Right lobe of liver (tissue), 6 donors: ENCODE measurements at regions not wholly inside any gene's neighbourhood (a gene's known extent, or its start where the extent isn't known, plus 50 kb on each side); places are given as distances from the start of the nearest gene placed in this dataset.

Experiments
- ATAC-seq, 4 donors: fragments of 200-7000 bp; cut with Tn5 transposase; one replicate each; pipeline ENCODE4 v1.9.1; 2020; ENCODE audit warnings: mild to moderate bottlenecking in 4 of 4, moderate library complexity in 4 of 4
- DNase-seq, 3 donors: peaks; one replicate each; pipeline ENCODE4 v3.0.0-alpha.2; 2020
- H3K27ac ChIP-seq, 3 donors: fragments of 200-600 bp; one replicate each; pipeline ENCODE4 v1.8.0; 2022
- H3K27me3 ChIP-seq, 2 donors: fragments of 200-600 bp; one replicate each; pipeline ENCODE4 v1.8.0; 2022
- H3K36me3 ChIP-seq, 4 donors: fragments of 200-600 bp; sonication (generic) in 1 of 4; one replicate each; pipeline versions ENCODE4 v1.5.1 to v1.8.0; 2017 to 2022; ENCODE audit warnings: control low read depth in 1 of 4
- H3K4me1 ChIP-seq, 4 donors: fragments of 200-600 bp; sonication (generic) in 1 of 4; one replicate each; pipeline versions ENCODE4 v1.5.1 to v1.8.0; 2017 to 2022; ENCODE audit warnings: control low read depth in 1 of 4
- H3K4me3 ChIP-seq, 3 donors: fragments of 200-600 bp; one replicate each; pipeline ENCODE4 v1.8.0; 2022
- H3K9me3 ChIP-seq, 4 donors: fragments of 200-600 bp; sonication (generic) in 1 of 4; one replicate each; pipeline versions ENCODE4 v1.5.1 to v1.8.0; 2017 to 2022; ENCODE audit warnings: control low read depth in 1 of 4
- CTCF ChIP-seq, 4 donors: fragments of 200-600 bp in 3 of 4; fragments of 450-650 bp in 1 of 4; IDR thresholded peaks; one replicate each; pipeline versions ENCODE4 v1.5.1 to v1.8.0; 2016 to 2022; ENCODE audit warnings: antibody characterized with exemption in 4 of 4, mild to moderate bottlenecking in 2 of 4
- POLR2A ChIP-seq: fragments of 450-650 bp; IDR thresholded peaks from one replicate; pipeline ENCODE4 v1.6.1; 2017; ENCODE audit warnings: antibody characterized with exemption, mild to moderate bottlenecking
- WGBS: methylation state at CpG from one replicate; pipeline ENCODE4 v1.1.6; 2018; ENCODE audit warnings: low coverage, low lambda C conversion rate; ENCODE audit not compliant: insufficient coverage; ENCODE audit errors: missing lambda C conversion rate; 5-methylcytosine and 5-hydroxymethylcytosine counted together
- intact Hi-C, 2 donors: fragments of 100-400 bp; cut with DNase I; formaldehyde crosslinking; loops; one replicate each; pipeline versions ENCODE4 v1.11.2 to v1.14.1; 2022
- donor health status: DM: no; HTN: yes; CAD: no.
- donor health status: DM: no; HTN: no; CAD: no.
- donor health status: DM: no; HTN: no; CAD: no.
- donor health status: DM: no; HTN: yes; CAD: no.
- donor health status: DM: no; HTN: yes; CAD: no.

DNA sequence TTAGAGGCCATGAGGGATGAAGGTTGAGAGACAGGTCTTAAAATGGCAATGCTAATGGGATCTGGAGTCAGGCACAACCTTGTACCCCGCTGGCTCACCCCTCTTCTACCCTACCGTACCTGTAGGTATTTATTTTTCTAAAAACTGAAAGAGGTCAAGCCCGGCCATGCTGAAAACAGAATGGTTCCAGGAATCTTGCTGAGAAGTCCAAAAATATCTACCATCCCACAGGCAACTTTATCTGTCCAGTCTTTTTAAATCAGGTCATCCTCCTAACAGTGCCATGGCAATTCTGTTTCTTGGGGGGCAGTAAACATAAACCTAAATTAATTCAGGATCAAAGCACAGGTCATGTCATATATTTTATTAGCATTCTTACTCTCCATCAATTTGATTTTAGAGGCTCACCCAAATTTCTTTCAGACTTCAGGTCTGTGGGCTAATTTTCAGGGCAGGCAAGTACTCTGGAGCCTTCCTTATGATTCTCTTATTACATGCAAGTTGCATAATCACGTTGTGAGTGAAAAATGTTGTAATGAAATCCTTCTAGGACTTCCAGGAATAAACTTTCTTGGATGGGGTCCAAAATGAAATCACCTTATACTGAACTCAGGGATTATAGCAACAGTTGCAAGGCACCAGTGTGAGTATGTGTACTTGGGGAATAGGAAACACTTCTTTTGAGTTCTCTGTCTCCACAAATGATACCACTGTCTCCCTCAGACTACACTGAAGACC lies 102.7 kb upstream of the NREP start:
- no peaks in the 10 kb centered on the region for H3K27me3 ChIP-seq
- WGBS: 60% methylated on average over 4 of the region's 4 CpGs
- H3K27ac ChIP-seq: no peak overlapping the region
- H3K36me3 ChIP-seq: no peaks in the 10 kb centered on the region
- DNase-seq (no peak), ATAC-seq (peak in 2 of 4 donors; percentile 34 to 61)
- no peaks in the 10 kb centered on the region for H3K9me3 ChIP-seq
- TF ChIP-seq POLR2A (no peak), CTCF (IDR thresholded peaks at IDR 0.05) (no peak)
- H3K4me1 ChIP-seq: no peaks in the 10 kb centered on the region
- intact Hi-C loops: no loop called here
- H3K4me3 ChIP-seq: no peak overlapping the region

GRCh38 chr5:111859031-111859430 lies 102.0 kb upstream of the NREP start:
- intact Hi-C loops: no loop called here

GRCh38 chr5:111857623-111858022 lies 100.6 kb upstream of the NREP start:
- no peak for DNase-seq

More at GRCh38 chr5:111859031-111859430, 102.0 kb upstream of the NREP start:
- Histone ChIP-seq H3K9me3 (no peaks in the 10 kb centered on the region), H3K4me3 (no peak overlapping the region), H3K36me3 (no peaks in the 10 kb centered on the region), H3K4me1 (no peaks in the 10 kb centered on the region), H3K27me3 (no peaks in the 10 kb centered on the region), H3K27ac (no peak overlapping the region)
- TF ChIP-seq CTCF (IDR thresholded peaks at IDR 0.05): no peak
- no peak for TF ChIP-seq POLR2A
- no peak for DNase-seq
- ATAC-seq: no peak

GRCh38 chr5:111856876-111857466 lies 100.0 kb upstream of the NREP start:
- Histone ChIP-seq H3K27me3 (no peaks in the 10 kb centered on the region), H3K36me3 (no peaks in the 10 kb centered on the region), H3K4me1 (no peaks in the 10 kb centered on the region), H3K27ac (no peak overlapping the region), H3K9me3 (no peaks in the 10 kb centered on the region), H3K4me3 (no peak overlapping the region)
- DNase-seq: no peak
- intact Hi-C loops: no loop called here
- ATAC-seq: peak in 1 of 4 donors; percentile 45
- WGBS: 75% methylated on average over 4 of the region's 5 CpGs
- no peak for TF ChIP-seq POLR2A
- no peak for TF ChIP-seq CTCF (IDR thresholded peaks at IDR 0.05)

More at GRCh38 chr5:111857623-111858022, 100.6 kb upstream of the NREP start:
- intact Hi-C loops: no loop called here
- no peak overlapping the region for H3K27ac ChIP-seq
- no peak overlapping the region for H3K4me3 ChIP-seq
- H3K36me3 ChIP-seq: no peaks in the 10 kb centered on the region
- no peak for ATAC-seq
- H3K4me1 ChIP-seq: no peaks in the 10 kb centered on the region
- no peaks in the 10 kb centered on the region for H3K27me3 ChIP-seq
- TF ChIP-seq POLR2A: no peak
- no peak for TF ChIP-seq CTCF (IDR thresholded peaks at IDR 0.05)
- H3K9me3 ChIP-seq: no peaks in the 10 kb centered on the region
